HG03280 (cell line): ENCODE measurements at regions not wholly inside any gene's neighbourhood (a gene's known extent, or its start where the extent isn't known, plus 50 kb on each side); places are given as distances from the start of the nearest gene placed in this dataset.

Source experiments
- ATAC-seq: cut with Tn5 transposase; IDR thresholded peaks from one replicate; pipeline ENCODE4 v1.9.1; 2021; ENCODE audit warnings: mild to moderate bottlenecking, moderate library complexity; ENCODE audit not compliant: unreplicated experiment

DNA sequence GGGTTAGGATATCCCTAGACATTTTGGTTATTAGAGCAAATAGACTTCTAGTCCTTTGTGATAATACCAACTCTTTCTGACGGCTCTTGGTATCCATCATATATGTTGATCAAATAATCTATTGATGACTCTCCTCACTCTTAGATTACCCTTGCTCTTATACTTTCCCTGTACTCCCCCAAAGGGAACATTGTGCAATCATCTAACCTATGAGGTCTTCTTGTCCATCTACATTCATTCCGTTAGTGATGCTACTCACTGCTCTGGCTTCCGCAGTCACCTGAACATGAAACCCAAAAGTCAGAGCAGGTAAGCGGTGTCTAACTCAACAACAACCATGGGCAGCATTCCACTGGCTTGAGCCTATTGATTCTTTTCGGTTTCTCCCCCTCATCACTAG lies 223.7 kb upstream of the SALL1 start:
- ATAC-seq, result no peak

- no peak for ATAC-seq
These were observed 223.3 kb upstream of the SALL1 start for GRCh38 chr16:51374346-51374745.

DNA sequence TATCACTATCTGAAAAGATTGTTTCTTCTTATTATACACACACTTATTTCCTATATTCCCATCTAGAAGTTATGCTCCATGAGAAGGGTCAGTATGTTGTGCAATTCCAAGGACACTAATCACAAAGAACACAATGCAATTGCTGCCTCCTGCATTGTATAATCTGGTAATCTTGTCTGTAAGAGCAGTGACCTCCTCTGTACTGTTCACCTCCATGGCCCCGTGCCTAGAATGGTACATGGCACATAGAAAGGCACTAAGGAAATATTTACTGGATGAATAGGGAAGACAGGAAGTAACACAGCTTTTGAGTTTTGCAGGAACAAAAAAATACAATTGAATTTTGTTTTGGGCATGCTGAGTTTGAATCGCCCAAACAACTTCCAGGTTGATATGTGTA lies 214.6 kb upstream of the SALL1 start:
- ATAC-seq, result no peak

GRCh38 chr16:51359141-51359955 lies 208.3 kb upstream of the SALL1 start:
- ATAC-seq, result no peak

- ATAC-seq, result no peak
These were observed 206.8 kb upstream of the SALL1 start for GRCh38 chr16:51357839-51358238.

GRCh38 chr16:51355875-51356274 lies 204.8 kb upstream of the SALL1 start:
- no peak for ATAC-seq

- no peak for ATAC-seq
These were observed 204.1 kb upstream of the SALL1 start for GRCh38 chr16:51355195-51355594.

DNA sequence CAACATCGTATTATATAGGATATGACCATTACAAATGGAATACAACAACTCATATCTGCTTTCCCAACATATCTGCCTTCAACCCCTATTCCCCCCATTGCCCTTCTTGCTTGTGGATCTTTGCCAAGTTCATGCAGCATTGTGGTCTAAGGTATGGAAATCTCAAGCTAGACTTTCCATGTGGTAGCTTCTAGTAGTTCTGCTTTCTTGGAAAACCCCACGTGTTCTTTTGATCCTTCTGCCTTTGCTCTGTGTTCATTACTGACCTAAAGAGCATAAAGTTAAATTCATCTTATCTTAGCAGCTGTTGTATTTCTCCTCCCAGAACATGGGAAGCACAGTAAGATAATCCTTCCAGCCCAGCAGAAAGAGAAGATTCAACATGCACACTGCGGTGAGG lies 202.0 kb upstream of the SALL1 start:
- ATAC-seq, result no peak

DNA sequence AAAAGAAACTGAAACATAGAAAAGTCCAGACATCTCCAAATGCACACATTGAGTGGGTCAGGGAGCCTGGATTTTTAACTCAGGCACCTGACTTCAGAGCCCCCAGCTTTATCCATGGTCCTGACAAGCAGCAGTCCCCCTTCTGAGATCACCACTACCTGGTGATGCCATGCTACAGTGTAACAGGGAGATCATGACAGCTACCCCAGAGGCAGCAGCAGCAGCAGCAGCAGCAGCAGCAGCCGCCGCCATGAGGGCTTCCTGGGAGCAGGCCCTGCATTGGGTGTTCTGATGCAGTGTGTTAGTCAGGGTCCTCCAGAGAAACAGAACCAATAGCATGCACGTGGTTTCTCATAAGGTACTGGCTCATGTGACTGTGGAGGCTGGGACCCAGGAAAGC lies 198.6 kb upstream of the SALL1 start:
- ATAC-seq, result no peak

- no peak for ATAC-seq
These were observed 192.3 kb upstream of the SALL1 start for GRCh38 chr16:51343411-51343810.

- ATAC-seq, result no peak
These were observed 190.1 kb upstream of the SALL1 start for GRCh38 chr16:51341204-51341603.

GRCh38 chr16:51337662-51338061 lies 186.6 kb upstream of the SALL1 start:
- ATAC-seq, result no peak

- no peak for ATAC-seq
These were observed 177.7 kb upstream of the SALL1 start for GRCh38 chr16:51328733-51329132.

GRCh38 chr16:51327001-51327400 lies 175.9 kb upstream of the SALL1 start:
- no peak for ATAC-seq

- no peak for ATAC-seq
These were observed 175.2 kb upstream of the SALL1 start for GRCh38 chr16:51326131-51326856.

GRCh38 chr16:51321251-51321650 lies 170.2 kb upstream of the SALL1 start:
- ATAC-seq, result no peak

GRCh38 chr16:51317575-51317974 lies 166.5 kb upstream of the SALL1 start:
- no peak for ATAC-seq

DNA sequence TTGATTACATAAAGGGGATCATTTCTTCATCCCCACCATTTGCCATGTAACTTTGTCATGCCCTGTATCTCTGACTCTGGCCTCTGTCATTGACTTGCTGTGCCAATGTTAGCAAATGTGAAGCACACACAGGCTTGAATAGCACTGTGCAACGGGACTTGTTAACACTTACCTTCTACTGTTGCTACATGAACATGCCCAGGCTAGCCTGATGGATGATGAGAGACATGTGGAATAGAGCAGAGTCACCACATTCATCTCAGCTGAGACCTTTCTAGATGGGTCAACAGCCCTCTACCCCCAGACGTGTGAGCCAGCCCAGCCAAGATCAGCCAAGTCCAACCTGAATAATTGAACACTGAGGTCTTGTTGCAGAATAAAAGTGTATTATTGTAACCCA lies 162.1 kb upstream of the SALL1 start:
- no peak for ATAC-seq

DNA sequence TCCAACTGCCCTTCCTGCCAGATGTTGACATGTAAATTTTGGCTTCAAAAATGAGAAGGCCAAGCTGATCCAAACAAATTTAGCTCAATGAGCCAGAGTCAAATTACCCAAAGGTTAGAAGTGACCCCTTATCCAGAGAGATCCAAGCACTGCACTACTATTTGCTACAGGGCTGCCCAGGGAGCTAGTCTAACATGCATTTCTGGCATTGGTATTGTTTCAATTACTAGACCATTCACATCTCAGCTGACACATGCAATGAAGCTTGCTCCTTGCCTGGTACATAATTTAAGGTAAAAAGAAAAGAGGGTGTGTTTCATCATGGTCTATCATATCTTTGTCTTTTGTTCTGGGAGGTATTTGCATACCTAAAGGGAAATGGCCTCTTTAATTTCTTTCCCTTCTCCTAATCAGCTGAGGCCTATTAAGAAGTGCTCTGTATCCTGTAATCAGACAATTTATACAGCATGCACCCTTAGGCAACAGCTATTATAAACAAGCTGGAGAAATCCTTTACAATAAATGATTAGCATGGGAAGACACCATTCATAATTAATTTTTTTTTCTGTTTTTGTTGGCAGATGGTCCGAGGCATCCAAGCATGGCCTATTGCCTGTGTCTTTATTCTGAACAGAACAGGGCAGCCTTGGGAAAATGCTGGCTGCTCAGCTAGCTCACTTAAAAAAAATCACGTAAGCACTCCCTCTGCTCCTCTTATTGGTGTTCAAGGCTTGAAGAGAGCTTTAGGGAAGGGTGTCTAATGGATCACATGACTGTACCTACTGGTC lies 161.5 kb upstream of the SALL1 start:
- no peak for ATAC-seq

DNA sequence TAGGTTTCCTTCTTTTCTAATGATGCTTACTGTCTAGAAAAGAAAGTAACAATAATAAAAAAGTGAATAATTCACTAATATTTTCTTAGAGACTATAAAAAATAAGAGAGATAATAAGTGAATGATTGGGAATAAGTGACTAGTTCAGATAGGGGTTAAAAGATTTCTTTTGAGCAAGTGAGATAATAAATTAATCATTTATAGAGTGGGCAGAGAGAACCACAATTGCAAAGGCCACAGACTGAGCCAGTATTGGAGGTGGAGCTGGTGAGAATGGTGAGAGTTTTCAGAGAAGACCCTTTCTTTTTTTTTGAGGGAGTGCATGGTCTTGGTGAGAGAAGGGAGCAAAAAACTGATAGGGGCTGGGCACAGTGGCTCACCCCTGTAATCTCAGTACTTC lies 159.1 kb upstream of the SALL1 start:
- ATAC-seq, result no peak

GRCh38 chr16:51306886-51307595 lies 156.0 kb upstream of the SALL1 start:
- no peak for ATAC-seq
